ENCODE measurements at regions not wholly inside any gene's neighbourhood (a gene's known extent, or its start where the extent isn't known, plus 50 kb on each side); places are given as distances from the start of the nearest gene placed in this dataset.

GRCh38 chr1:213737398-213738035 lies 250.3 kb upstream of the PROX1 start:
- TF ChIP-seq CTCF (IDR thresholded peaks at IDR 0.05; ENCODE audit: low read depth, low read length) (no peak), EZH2phosphoT487 (IDR thresholded peaks at IDR 0.05; ENCODE audit: low read depth) (no peak)
